ENCODE measurements at regions not wholly inside any gene's neighbourhood (a gene's known extent, or its start where the extent isn't known, plus 50 kb on each side); places are given as distances from the start of the nearest gene placed in this dataset.
A peak's percentile ranks its signal among the peaks of the same experiment; 100 is the strongest.

- DNase-seq (ENCODE audit: low read depth) = no peak
Observed at GRCh38 chr5:167633931-167634341, 657.5 kb upstream of the WWC1 start.

GRCh38 chr5:167634432-167634831 lies 657.0 kb upstream of the WWC1 start:
- H3K36me3 ChIP-seq (ENCODE audit: control insufficient read depth, insufficient read depth, low read length) = no peaks in the 10 kb centered on the region
- peak; percentile 29 for DNase-seq (ENCODE audit: low read depth)
- H3K4me3 ChIP-seq (ENCODE audit: low read depth, low read length) = no peak overlapping the region
- H3K27me3 ChIP-seq (ENCODE audit: control insufficient read depth, insufficient read depth, low read length) = no peaks in the 10 kb centered on the region
- no peak for TF ChIP-seq CTCF (IDR thresholded peaks at IDR 0.05; ENCODE audit: insufficient read depth, low read length, poor library complexity, severe bottlenecking)

More at GRCh38 chr5:167633931-167634341, 657.5 kb upstream of the WWC1 start:
- no peak for TF ChIP-seq CTCF (IDR thresholded peaks at IDR 0.05; ENCODE audit: insufficient read depth, low read length, poor library complexity, severe bottlenecking)
- H3K36me3 ChIP-seq (ENCODE audit: control insufficient read depth, insufficient read depth, low read length) = no peaks in the 10 kb centered on the region
- no peaks in the 10 kb centered on the region for H3K27me3 ChIP-seq (ENCODE audit: control insufficient read depth, insufficient read depth, low read length)
- H3K4me3 ChIP-seq (ENCODE audit: low read depth, low read length) = no peak overlapping the region

GRCh38 chr5:167638816-167639215 lies 652.6 kb upstream of the WWC1 start:
- no peak for TF ChIP-seq CTCF (IDR thresholded peaks at IDR 0.05; ENCODE audit: insufficient read depth, low read length, poor library complexity, severe bottlenecking)
- Histone ChIP-seq H3K36me3 (ENCODE audit: control insufficient read depth, insufficient read depth, low read length) (no peaks in the 10 kb centered on the region), H3K4me3 (ENCODE audit: low read depth, low read length) (no peak overlapping the region), H3K27me3 (ENCODE audit: control insufficient read depth, insufficient read depth, low read length) (no peaks in the 10 kb centered on the region)
- no peak for DNase-seq (ENCODE audit: low read depth)

GRCh38 chr5:167639273-167639672 lies 652.2 kb upstream of the WWC1 start:
- no peak for TF ChIP-seq CTCF (IDR thresholded peaks at IDR 0.05; ENCODE audit: insufficient read depth, low read length, poor library complexity, severe bottlenecking)
- H3K27me3 ChIP-seq (ENCODE audit: control insufficient read depth, insufficient read depth, low read length) = no peaks in the 10 kb centered on the region
- no peak for DNase-seq (ENCODE audit: low read depth)
- no peaks in the 10 kb centered on the region for H3K36me3 ChIP-seq (ENCODE audit: control insufficient read depth, insufficient read depth, low read length)
- no peak overlapping the region for H3K4me3 ChIP-seq (ENCODE audit: low read depth, low read length)

GRCh38 chr5:167639766-167640165 lies 651.7 kb upstream of the WWC1 start:
- no peak for DNase-seq (ENCODE audit: low read depth)
- Histone ChIP-seq H3K4me3 (ENCODE audit: low read depth, low read length) (no peak overlapping the region), H3K27me3 (ENCODE audit: control insufficient read depth, insufficient read depth, low read length) (no peaks in the 10 kb centered on the region), H3K36me3 (ENCODE audit: control insufficient read depth, insufficient read depth, low read length) (no peaks in the 10 kb centered on the region)
- no peak for TF ChIP-seq CTCF (IDR thresholded peaks at IDR 0.05; ENCODE audit: insufficient read depth, low read length, poor library complexity, severe bottlenecking)

- TF ChIP-seq CTCF (IDR thresholded peaks at IDR 0.05; ENCODE audit: insufficient read depth, low read length, poor library complexity, severe bottlenecking) = no peak
- Histone ChIP-seq H3K36me3 (ENCODE audit: control insufficient read depth, insufficient read depth, low read length) (no peaks in the 10 kb centered on the region), H3K27me3 (ENCODE audit: control insufficient read depth, insufficient read depth, low read length) (no peaks in the 10 kb centered on the region), H3K4me3 (ENCODE audit: low read depth, low read length) (no peak overlapping the region)
- no peak for DNase-seq (ENCODE audit: low read depth)
Observed at GRCh38 chr5:167642181-167642580, 649.3 kb upstream of the WWC1 start.

Measured in kidney epithelial cell (primary cell).